SK-N-SH treated with all-trans-retinoic acid at 6 μM for 48 hours (cell line): ENCODE measurements at regions not wholly inside any gene's neighbourhood (a gene's known extent, or its start where the extent isn't known, plus 50 kb on each side); places are given as distances from the start of the nearest gene placed in this dataset.

Experiments used
- ATAC-seq: fragments of 200-7000 bp; cut with Tn5 transposase; 3 replicates; pipeline ENCODE4 v1.9.1; 2020; ENCODE audit warnings: mild to moderate bottlenecking, moderate library complexity
- BACH2 ChIP-seq: fragments of 250-450 bp; sonication (Bioruptor Pico); IDR thresholded peaks from 2 replicates; pipeline ENCODE4 v1.9.0; 2021; ENCODE audit warnings: mild to moderate bottlenecking, borderline replicate concordance
- CSDC2 ChIP-seq: fragments of 250-450 bp; sonication (Bioruptor Pico); IDR thresholded peaks from 2 replicates; pipeline ENCODE4 v1.5.0; 2020; ENCODE audit warnings: mild to moderate bottlenecking, moderate library complexity
- ESRRG ChIP-seq: fragments of 250-450 bp; sonication (Bioruptor Pico); IDR thresholded peaks from 2 replicates; pipeline ENCODE4 v1.6.1; 2021; ENCODE audit warnings: mild to moderate bottlenecking
- GLIS3 ChIP-seq: fragments of 250-450 bp; sonication (Bioruptor Pico); IDR thresholded peaks from 2 replicates; pipeline ENCODE4 v1.5.0; 2020; ENCODE audit warnings: mild to moderate bottlenecking, moderate library complexity
- ISL1 ChIP-seq: fragments of 250-450 bp; sonication (Bioruptor Pico); IDR thresholded peaks from 2 replicates; pipeline ENCODE4 v2.1.2; 2022; ENCODE audit warnings: mild to moderate bottlenecking, moderate library complexity
- OSR1 ChIP-seq: fragments of 250-450 bp; sonication (Bioruptor Pico); IDR thresholded peaks from 2 replicates; pipeline ENCODE4 v1.8.0; 2022; ENCODE audit warnings: moderate library complexity, mild to moderate bottlenecking, inconsistent platforms
- PATZ1 ChIP-seq: fragments of 250-450 bp; sonication (Bioruptor Pico); IDR thresholded peaks from 2 replicates; pipeline ENCODE4 v1.8.0; 2020; ENCODE audit warnings: mild to moderate bottlenecking, moderate library complexity, borderline replicate concordance
- RARB ChIP-seq: fragments of 250-450 bp; sonication (Bioruptor Pico); IDR thresholded peaks from 2 replicates; pipeline ENCODE4 v1.8.0; 2021; ENCODE audit warnings: mild to moderate bottlenecking, moderate library complexity
- SNAI2 ChIP-seq: fragments of 250-450 bp; sonication (Bioruptor Pico); IDR thresholded peaks from 2 replicates; pipeline ENCODE4 v1.5.0; 2020; ENCODE audit warnings: mild to moderate bottlenecking, moderate library complexity
- TCF4 ChIP-seq: fragments of 250-450 bp; sonication (Bioruptor Pico); IDR thresholded peaks from 2 replicates; pipeline ENCODE4 v1.8.0; 2021; ENCODE audit warnings: mild to moderate bottlenecking, moderate library complexity, borderline replicate concordance
- TOX ChIP-seq: fragments of 250-450 bp; sonication (Bioruptor Pico); IDR thresholded peaks from 2 replicates; pipeline ENCODE4 v1.8.0; 2021; ENCODE audit warnings: mild to moderate bottlenecking, moderate library complexity, borderline replicate concordance
- ZC3H10 ChIP-seq: fragments of 250-450 bp; sonication (Bioruptor Pico); IDR thresholded peaks from 2 replicates; pipeline ENCODE4 v1.5.1; 2021; ENCODE audit warnings: mild to moderate bottlenecking, moderate library complexity
- ZFP3 ChIP-seq: fragments of 250-450 bp; sonication (Bioruptor Pico); IDR thresholded peaks from 2 replicates; pipeline ENCODE4 v1.5.0; 2020; ENCODE audit warnings: mild to moderate bottlenecking, moderate library complexity
- ZNF565 ChIP-seq: fragments of 450-650 bp; formaldehyde crosslinking; conservative IDR thresholded peaks from 2 replicates; pipeline ENCODE4 v1.5.0; 2020; ENCODE audit warnings: low read depth, mild to moderate bottlenecking, moderate library complexity
- ZNF70 ChIP-seq: fragments of 450-650 bp; formaldehyde crosslinking; IDR thresholded peaks from 2 replicates; pipeline ENCODE4 v1.5.0; 2020; ENCODE audit warnings: mild to moderate bottlenecking, moderate library complexity
- ZNF8 ChIP-seq: fragments of 450-650 bp; formaldehyde crosslinking; IDR thresholded peaks from 2 replicates; pipeline ENCODE4 v1.5.0; 2020; ENCODE audit warnings: mild to moderate bottlenecking, moderate library complexity
- TF ChIP-seq, protein P1 (sequence below): fragments of 250-450 bp; sonication (Bioruptor Pico); IDR thresholded peaks from 2 replicates; pipeline ENCODE4 v1.8.0; 2021; ENCODE audit warnings: low read depth, mild to moderate bottlenecking, moderate library complexity, borderline replicate concordance
- TF ChIP-seq, protein P2 (sequence below): fragments of 250-450 bp; sonication (Bioruptor Pico); IDR thresholded peaks from 2 replicates; pipeline ENCODE4 v1.5.0; 2020; ENCODE audit warnings: mild to moderate bottlenecking, moderate library complexity
- TF ChIP-seq, protein P3 (sequence below): fragments of 250-450 bp; sonication (Bioruptor Pico); IDR thresholded peaks from 2 replicates; pipeline ENCODE4 v1.5.1; 2021; ENCODE audit warnings: mild to moderate bottlenecking, moderate library complexity
- TF ChIP-seq, protein P4 (sequence below): fragments of 250-450 bp; sonication (Bioruptor Pico); IDR thresholded peaks from 2 replicates; pipeline ENCODE4 v1.5.1; 2020; ENCODE audit warnings: low read depth, mild to moderate bottlenecking, moderate library complexity

GRCh38 chr7:136079066-136079465 lies 101.9 kb upstream of the MTPN start (continued):
- TF ChIP-seq TCF4 (CRISPR knock-in tag) (no peak), SNAI2 (CRISPR knock-in tag) (no peak), RARB (CRISPR knock-in tag) (no peak), ISL1 (no peak), ZC3H10 (no peak), OSR1 (CRISPR knock-in tag) (no peak)
- TF ChIP-seq, protein P1, sequence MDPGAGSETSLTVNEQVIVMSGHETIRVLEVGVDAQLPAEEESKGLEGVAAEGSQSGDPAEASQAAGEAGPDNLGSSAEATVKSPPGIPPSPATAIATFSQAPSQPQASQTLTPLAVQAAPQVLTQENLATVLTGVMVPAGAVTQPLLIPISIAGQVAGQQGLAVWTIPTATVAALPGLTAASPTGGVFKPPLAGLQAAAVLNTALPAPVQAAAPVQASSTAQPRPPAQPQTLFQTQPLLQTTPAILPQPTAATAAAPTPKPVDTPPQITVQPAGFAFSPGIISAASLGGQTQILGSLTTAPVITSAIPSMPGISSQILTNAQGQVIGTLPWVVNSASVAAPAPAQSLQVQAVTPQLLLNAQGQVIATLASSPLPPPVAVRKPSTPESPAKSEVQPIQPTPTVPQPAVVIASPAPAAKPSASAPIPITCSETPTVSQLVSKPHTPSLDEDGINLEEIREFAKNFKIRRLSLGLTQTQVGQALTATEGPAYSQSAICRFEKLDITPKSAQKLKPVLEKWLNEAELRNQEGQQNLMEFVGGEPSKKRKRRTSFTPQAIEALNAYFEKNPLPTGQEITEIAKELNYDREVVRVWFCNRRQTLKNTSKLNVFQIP: no peak

DNA sequence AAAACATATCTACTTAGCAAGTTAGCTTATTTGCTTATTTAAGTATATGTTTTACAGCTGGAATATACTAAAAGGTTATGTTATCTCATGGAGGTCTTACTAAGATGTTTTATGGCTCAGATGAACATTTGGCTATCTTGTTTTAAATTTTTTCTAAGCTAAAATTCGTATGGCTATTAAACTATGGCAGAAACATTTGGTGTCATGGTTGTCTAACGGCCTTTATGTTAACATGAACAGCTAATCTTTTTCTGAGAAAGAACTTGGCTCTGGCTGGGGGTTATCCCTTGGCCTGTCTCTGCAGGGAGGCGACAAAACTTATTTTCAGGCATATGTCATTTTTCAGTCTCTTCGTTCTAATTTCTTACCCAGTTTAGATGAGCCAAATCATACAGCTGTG lies 101.5 kb upstream of the MTPN start:
- no peak for ATAC-seq

More for the DNA sequence above, 101.5 kb upstream of the MTPN start:
- TF ChIP-seq CSDC2 (no peak), BACH2 (CRISPR knock-in tag) (no peak), SNAI2 (CRISPR knock-in tag) (no peak), ESRRG (CRISPR knock-in tag) (no peak), ZNF565 (CRISPR knock-in tag) (no peak), ZNF8 (CRISPR knock-in tag) (no peak), GLIS3 (CRISPR knock-in tag) (no peak), TCF4 (CRISPR knock-in tag) (no peak), ZFP3 (CRISPR knock-in tag) (no peak), TOX (CRISPR knock-in tag) (no peak), ISL1 (no peak), OSR1 (CRISPR knock-in tag) (no peak), ZC3H10 (no peak), PATZ1 (CRISPR knock-in tag) (no peak), ZNF70 (no peak)
- TF ChIP-seq, protein P2, sequence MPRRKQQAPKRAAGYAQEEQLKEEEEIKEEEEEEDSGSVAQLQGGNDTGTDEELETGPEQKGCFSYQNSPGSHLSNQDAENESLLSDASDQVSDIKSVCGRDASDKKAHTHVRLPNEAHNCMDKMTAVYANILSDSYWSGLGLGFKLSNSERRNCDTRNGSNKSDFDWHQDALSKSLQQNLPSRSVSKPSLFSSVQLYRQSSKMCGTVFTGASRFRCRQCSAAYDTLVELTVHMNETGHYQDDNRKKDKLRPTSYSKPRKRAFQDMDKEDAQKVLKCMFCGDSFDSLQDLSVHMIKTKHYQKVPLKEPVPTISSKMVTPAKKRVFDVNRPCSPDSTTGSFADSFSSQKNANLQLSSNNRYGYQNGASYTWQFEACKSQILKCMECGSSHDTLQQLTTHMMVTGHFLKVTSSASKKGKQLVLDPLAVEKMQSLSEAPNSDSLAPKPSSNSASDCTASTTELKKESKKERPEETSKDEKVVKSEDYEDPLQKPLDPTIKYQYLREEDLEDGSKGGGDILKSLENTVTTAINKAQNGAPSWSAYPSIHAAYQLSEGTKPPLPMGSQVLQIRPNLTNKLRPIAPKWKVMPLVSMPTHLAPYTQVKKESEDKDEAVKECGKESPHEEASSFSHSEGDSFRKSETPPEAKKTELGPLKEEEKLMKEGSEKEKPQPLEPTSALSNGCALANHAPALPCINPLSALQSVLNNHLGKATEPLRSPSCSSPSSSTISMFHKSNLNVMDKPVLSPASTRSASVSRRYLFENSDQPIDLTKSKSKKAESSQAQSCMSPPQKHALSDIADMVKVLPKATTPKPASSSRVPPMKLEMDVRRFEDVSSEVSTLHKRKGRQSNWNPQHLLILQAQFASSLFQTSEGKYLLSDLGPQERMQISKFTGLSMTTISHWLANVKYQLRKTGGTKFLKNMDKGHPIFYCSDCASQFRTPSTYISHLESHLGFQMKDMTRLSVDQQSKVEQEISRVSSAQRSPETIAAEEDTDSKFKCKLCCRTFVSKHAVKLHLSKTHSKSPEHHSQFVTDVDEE (CRISPR knock-in tag): no peak
- TF ChIP-seq, protein P1: no peak
- TF ChIP-seq, protein P3, sequence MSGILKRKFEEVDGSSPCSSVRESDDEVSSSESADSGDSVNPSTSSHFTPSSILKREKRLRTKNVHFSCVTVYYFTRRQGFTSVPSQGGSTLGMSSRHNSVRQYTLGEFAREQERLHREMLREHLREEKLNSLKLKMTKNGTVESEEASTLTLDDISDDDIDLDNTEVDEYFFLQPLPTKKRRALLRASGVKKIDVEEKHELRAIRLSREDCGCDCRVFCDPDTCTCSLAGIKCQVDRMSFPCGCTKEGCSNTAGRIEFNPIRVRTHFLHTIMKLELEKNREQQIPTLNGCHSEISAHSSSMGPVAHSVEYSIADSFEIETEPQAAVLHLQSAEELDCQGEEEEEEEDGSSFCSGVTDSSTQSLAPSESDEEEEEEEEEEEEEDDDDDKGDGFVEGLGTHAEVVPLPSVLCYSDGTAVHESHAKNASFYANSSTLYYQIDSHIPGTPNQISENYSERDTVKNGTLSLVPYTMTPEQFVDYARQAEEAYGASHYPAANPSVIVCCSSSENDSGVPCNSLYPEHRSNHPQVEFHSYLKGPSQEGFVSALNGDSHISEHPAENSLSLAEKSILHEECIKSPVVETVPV: no peak
- TF ChIP-seq, protein P4, sequence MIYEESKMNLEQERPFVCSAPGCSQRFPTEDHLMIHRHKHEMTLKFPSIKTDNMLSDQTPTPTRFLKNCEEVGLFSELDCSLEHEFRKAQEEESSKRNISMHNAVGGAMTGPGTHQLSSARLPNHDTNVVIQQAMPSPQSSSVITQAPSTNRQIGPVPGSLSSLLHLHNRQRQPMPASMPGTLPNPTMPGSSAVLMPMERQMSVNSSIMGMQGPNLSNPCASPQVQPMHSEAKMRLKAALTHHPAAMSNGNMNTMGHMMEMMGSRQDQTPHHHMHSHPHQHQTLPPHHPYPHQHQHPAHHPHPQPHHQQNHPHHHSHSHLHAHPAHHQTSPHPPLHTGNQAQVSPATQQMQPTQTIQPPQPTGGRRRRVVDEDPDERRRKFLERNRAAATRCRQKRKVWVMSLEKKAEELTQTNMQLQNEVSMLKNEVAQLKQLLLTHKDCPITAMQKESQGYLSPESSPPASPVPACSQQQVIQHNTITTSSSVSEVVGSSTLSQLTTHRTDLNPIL (CRISPR knock-in tag): no peak
